Neural progenitor cell (in vitro differentiated cells): ENCODE measurements at regions not wholly inside any gene's neighbourhood (a gene's known extent, or its start where the extent isn't known, plus 50 kb on each side); places are given as distances from the start of the nearest gene placed in this dataset.

Experiments used
- DNase-seq: peaks from one replicate; pipeline ENCODE4 v3.0.0-alpha.2; 2016; ENCODE audit warnings: low spot score
- H2AFZ ChIP-seq: fragments of 200-600 bp; sonication (generic); replicated peaks from 2 replicates; pipeline ENCODE4 v1.6.1; 2016; ENCODE audit warnings: antibody characterized with exemption
- H3F3A ChIP-seq: fragments of 200-600 bp; sonication (generic); 2 replicates; pipeline ENCODE4 v1.6.1; 2016; ENCODE audit warnings: antibody characterized with exemption, low read depth
- H3K27ac ChIP-seq: fragments of 200-600 bp; sonication (generic); 2 replicates; pipeline ENCODE4 v1.5.1; 2016; ENCODE audit warnings: mild to moderate bottlenecking
- H3K27me3 ChIP-seq: fragments of 200-600 bp; sonication (generic); 2 replicates; pipeline ENCODE4 v1.6.1; 2016; ENCODE audit warnings: mild to moderate bottlenecking, moderate library complexity
- H3K36me3 ChIP-seq: fragments of 200-600 bp; sonication (generic); 2 replicates; pipeline ENCODE4 v1.5.1; 2016
- H3K4me1 ChIP-seq: fragments of 200-600 bp; sonication (generic); 2 replicates; pipeline ENCODE4 v1.6.1; 2016; ENCODE audit warnings: mixed run types
- H3K4me2 ChIP-seq: fragments of 200-600 bp; sonication (generic); 2 replicates; pipeline ENCODE4 v1.6.1; 2016
- H3K4me3 ChIP-seq: fragments of 200-600 bp; sonication (generic); 2 replicates; pipeline ENCODE4 v1.5.1; 2016
- H3K79me2 ChIP-seq: fragments of 200-600 bp; sonication (generic); 2 replicates; pipeline ENCODE4 v1.6.1; 2016; ENCODE audit warnings: low read depth
- H3K9ac ChIP-seq: fragments of 200-600 bp; sonication (generic); 2 replicates; pipeline ENCODE4 v1.6.1; 2016
- H3K9me3 ChIP-seq: fragments of 200-600 bp; sonication (generic); 2 replicates; pipeline ENCODE4 v1.5.1; 2016; ENCODE audit warnings: low read depth
- H4K20me1 ChIP-seq: fragments of 200-600 bp; sonication (generic); 2 replicates; pipeline ENCODE4 v1.6.1; 2016; ENCODE audit warnings: low read depth
- H3K27ac Mint-ChIP-seq: 3 replicates; pipeline ENCODE4 v1.8.0; 2021; ENCODE audit warnings: mixed read lengths
- H3K27me3 Mint-ChIP-seq: 2 replicates; pipeline ENCODE4 v1.8.0; 2022; ENCODE audit warnings: low read depth, mild to moderate bottlenecking, inconsistent platforms, moderate library complexity, mixed read lengths; ENCODE audit not compliant: insufficient read depth
- H3K36me3 Mint-ChIP-seq: 3 replicates; pipeline ENCODE4 v1.8.0; 2021; ENCODE audit warnings: mixed read lengths
- H3K4me1 Mint-ChIP-seq: 3 replicates; pipeline ENCODE4 v1.8.0; 2021; ENCODE audit warnings: mixed read lengths
- H3K4me3 Mint-ChIP-seq: 3 replicates; pipeline ENCODE4 v1.8.0; 2021; ENCODE audit warnings: mild to moderate bottlenecking, moderate library complexity, mixed read lengths
- H3K9me3 Mint-ChIP-seq: 3 replicates; pipeline ENCODE4 v1.8.0; 2020; ENCODE audit warnings: mixed read lengths
- CTCF ChIP-seq: fragments of 200-600 bp; sonication (generic); IDR thresholded peaks from 2 replicates; pipeline ENCODE4 v1.5.1; 2017; ENCODE audit warnings: antibody characterized with exemption, mild to moderate bottlenecking
- EZH2 ChIP-seq: fragments of 200-600 bp; sonication (generic); IDR thresholded peaks from 2 replicates; pipeline ENCODE4 v1.6.1; 2017; ENCODE audit warnings: antibody characterized with exemption, mild to moderate bottlenecking, moderate library complexity
- EZH2phosphoT487 ChIP-seq: fragments of 200-600 bp; sonication (generic); IDR thresholded peaks from 2 replicates; pipeline ENCODE4 v1.6.1; 2017; ENCODE audit warnings: antibody characterized with exemption

- no peak overlapping the region for H3K9ac ChIP-seq
- no peak overlapping the region for H3K4me3 ChIP-seq
- no peak overlapping the region for H2AFZ ChIP-seq
- TF ChIP-seq EZH2 (no peak), EZH2phosphoT487 (no peak), CTCF (no peak)
- H4K20me1 ChIP-seq: no peaks in the 10 kb centered on the region
- H3K27ac Mint-ChIP-seq: no peak overlapping the region
- no peaks in the 10 kb centered on the region for H3K79me2 ChIP-seq
- no peak for DNase-seq
- H3K4me3 Mint-ChIP-seq: no peak overlapping the region
- H3K4me1 ChIP-seq: no peaks in the 10 kb centered on the region
- H3K27ac ChIP-seq: no peak overlapping the region
- no peaks in the 10 kb centered on the region for H3K36me3 Mint-ChIP-seq
- H3K9me3 Mint-ChIP-seq: peaks cover 2% of the 10 kb centered on the region
- H3K4me1 Mint-ChIP-seq: no peaks in the 10 kb centered on the region
- H3K4me2 ChIP-seq: no peak overlapping the region
- H3F3A ChIP-seq: no peaks in the 10 kb centered on the region
- no peaks in the 10 kb centered on the region for H3K27me3 ChIP-seq
- no peaks in the 10 kb centered on the region for H3K27me3 Mint-ChIP-seq
- no peaks in the 10 kb centered on the region for H3K36me3 ChIP-seq
- H3K9me3 ChIP-seq: no peaks in the 10 kb centered on the region
These were observed 335.4 kb upstream of the RAG2 start for GRCh38 chr11:36933481-36933880.

GRCh38 chr11:36931139-36931538 lies 333.1 kb upstream of the RAG2 start:
- no peak overlapping the region for H3K9ac ChIP-seq
- H3F3A ChIP-seq: no peaks in the 10 kb centered on the region
- no peak overlapping the region for H3K4me3 ChIP-seq
- Mint-ChIP-seq H3K9me3 (peaks cover 2% of the 10 kb centered on the region), H3K36me3 (no peaks in the 10 kb centered on the region), H3K4me3 (no peak overlapping the region), H3K27me3 (no peaks in the 10 kb centered on the region), H3K27ac (no peak overlapping the region), H3K4me1 (no peaks in the 10 kb centered on the region)
- DNase-seq: no peak
- TF ChIP-seq EZH2phosphoT487: no peak
- TF ChIP-seq EZH2: no peak
- TF ChIP-seq CTCF: no peak
- H2AFZ ChIP-seq: no peak overlapping the region
- no peaks in the 10 kb centered on the region for H3K4me1 ChIP-seq
- H3K79me2 ChIP-seq: no peaks in the 10 kb centered on the region
- H3K9me3 ChIP-seq: no peaks in the 10 kb centered on the region
- H3K36me3 ChIP-seq: no peaks in the 10 kb centered on the region
- no peak overlapping the region for H3K27ac ChIP-seq
- no peaks in the 10 kb centered on the region for H3K27me3 ChIP-seq
- H4K20me1 ChIP-seq: no peaks in the 10 kb centered on the region
- H3K4me2 ChIP-seq: no peak overlapping the region

- Mint-ChIP-seq H3K27me3 (no peaks in the 10 kb centered on the region), H3K27ac (no peak overlapping the region), H3K4me3 (no peak overlapping the region), H3K9me3 (peaks cover 2% of the 10 kb centered on the region), H3K36me3 (no peaks in the 10 kb centered on the region), H3K4me1 (no peaks in the 10 kb centered on the region)
- H3K36me3 ChIP-seq: no peaks in the 10 kb centered on the region
- TF ChIP-seq EZH2 (no peak), CTCF (no peak), EZH2phosphoT487 (no peak)
- no peaks in the 10 kb centered on the region for H3K4me1 ChIP-seq
- H3K4me3 ChIP-seq: no peak overlapping the region
- no peak overlapping the region for H3K4me2 ChIP-seq
- H4K20me1 ChIP-seq: no peaks in the 10 kb centered on the region
- no peak overlapping the region for H2AFZ ChIP-seq
- no peak overlapping the region for H3K9ac ChIP-seq
- H3K79me2 ChIP-seq: no peaks in the 10 kb centered on the region
- no peaks in the 10 kb centered on the region for H3F3A ChIP-seq
- no peaks in the 10 kb centered on the region for H3K9me3 ChIP-seq
- H3K27ac ChIP-seq: no peak overlapping the region
- no peaks in the 10 kb centered on the region for H3K27me3 ChIP-seq
- no peak for DNase-seq
These were observed 332.2 kb upstream of the RAG2 start for GRCh38 chr11:36930256-36930655.

- no peaks in the 10 kb centered on the region for H3K36me3 Mint-ChIP-seq
- H3K9ac ChIP-seq: no peak overlapping the region
- no peaks in the 10 kb centered on the region for H3K9me3 ChIP-seq
- H3K27ac ChIP-seq: no peak overlapping the region
- no peak overlapping the region for H2AFZ ChIP-seq
- no peak overlapping the region for H3K4me3 ChIP-seq
- H4K20me1 ChIP-seq: no peaks in the 10 kb centered on the region
- no peaks in the 10 kb centered on the region for H3F3A ChIP-seq
- no peaks in the 10 kb centered on the region for H3K4me1 Mint-ChIP-seq
- peaks cover 2% of the 10 kb centered on the region for H3K9me3 Mint-ChIP-seq
- H3K36me3 ChIP-seq: no peaks in the 10 kb centered on the region
- no peak overlapping the region for H3K4me3 Mint-ChIP-seq
- no peak overlapping the region for H3K27ac Mint-ChIP-seq
- TF ChIP-seq EZH2phosphoT487: no peak
- no peak for TF ChIP-seq CTCF
- no peak overlapping the region for H3K4me2 ChIP-seq
- no peaks in the 10 kb centered on the region for H3K79me2 ChIP-seq
- H3K27me3 Mint-ChIP-seq: no peaks in the 10 kb centered on the region
- DNase-seq: no peak
- H3K27me3 ChIP-seq: no peaks in the 10 kb centered on the region
- no peaks in the 10 kb centered on the region for H3K4me1 ChIP-seq
These were observed 331.4 kb upstream of the RAG2 start for GRCh38 chr11:36929401-36929800.
